Panc1 (cell line): ENCODE measurements at regions not wholly inside any gene's neighbourhood (a gene's known extent, or its start where the extent isn't known, plus 50 kb on each side); places are given as distances from the start of the nearest gene placed in this dataset.

ENCODE experiments used
- ATAC-seq: fragments of 200-7000 bp; cut with Tn5 transposase; 2 replicates; pipeline ENCODE4 v1.9.1; 2020; ENCODE audit warnings: mild to moderate bottlenecking, moderate library complexity
- BruUV-seq: library from RNA; stranded (reverse); fragments of 400-500 nt; replicated peaks from 2 replicates; lab custom pipeline; 2021; lab: Mats Ljungman, UMichigan
- CTCF ChIA-PET: fragments of 300-600 bp; sonication (Branson Sonifier 250); formaldehyde crosslinking; loops from one replicate; lab custom pipeline; 2022; ENCODE audit warnings: antibody characterized with exemption; lab: Charles Lee
- POLR2A ChIA-PET: fragments of 300-600 bp; sonication (Branson Sonifier 250); formaldehyde crosslinking; loops from one replicate; lab custom pipeline; 2022; ENCODE audit warnings: antibody characterized with exemption; lab: Charles Lee
- DNase-seq: peaks from one replicate; pipeline ENCODE4 v3.0.0-alpha.2; 2010; ENCODE audit warnings: low read depth, low spot score
- H3K27ac ChIP-seq: 2 replicates; pipeline ENCODE4 v1.5.1; 2011; ENCODE audit warnings: mild to moderate bottlenecking, low read length, inconsistent platforms
- H3K27me3 ChIP-seq: fragments of 200-500 bp; sonication (Bioruptor generic); 2 replicates; pipeline ENCODE4 v1.6.0; 2014; ENCODE audit warnings: low read length, inconsistent platforms; ENCODE audit not compliant: control insufficient read depth, insufficient read depth
- H3K36me3 ChIP-seq: fragments of 200-500 bp; sonication (Bioruptor generic); 2 replicates; pipeline ENCODE4 v1.5.1; 2014; ENCODE audit warnings: inconsistent platforms, mild to moderate bottlenecking, low read length, moderate library complexity; ENCODE audit not compliant: control insufficient read depth, insufficient read depth
- H3K4me1 ChIP-seq: 2 replicates; pipeline ENCODE4 v1.5.1; 2011; ENCODE audit warnings: inconsistent platforms, mild to moderate bottlenecking, low read length, moderate library complexity; ENCODE audit not compliant: control insufficient read depth, insufficient read depth
- H3K4me3 ChIP-seq, 2 experiments: 2 replicates each; pipeline ENCODE4 v1.5.1; 2011 to 2012; ENCODE audit warnings: low read depth in 2 of 2, low read length in 2 of 2, mild to moderate bottlenecking in 2 of 2, inconsistent platforms in 1 of 2, moderate library complexity in 1 of 2
- H3K9me3 ChIP-seq: fragments of 200-500 bp; sonication (Bioruptor generic); 2 replicates; pipeline ENCODE4 v1.5.1; 2014; ENCODE audit warnings: low read depth, mild to moderate bottlenecking, inconsistent platforms, low read length, moderate library complexity; ENCODE audit not compliant: control insufficient read depth, insufficient read depth
- CTCF ChIP-seq: fragments of 450-650 bp; IDR thresholded peaks from 2 replicates; pipeline ENCODE4 v1.5.1; 2017; ENCODE audit warnings: mild to moderate bottlenecking
- POLR2AphosphoS5 ChIP-seq: IDR thresholded peaks from 2 replicates; pipeline ENCODE4 v1.6.1; 2012; ENCODE audit warnings: mild to moderate bottlenecking, low read depth, low read length, moderate library complexity
- REST ChIP-seq, 2 experiments: IDR thresholded peaks; 2 replicates each; pipeline ENCODE4 v1.6.1; 2011 to 2012; ENCODE audit warnings: low read depth in 2 of 2, control low read depth in 1 of 2, low read length in 1 of 2, mild to moderate bottlenecking in 1 of 2, moderate library complexity in 1 of 2; ENCODE audit not compliant: insufficient read depth in 1 of 2
- SIN3A ChIP-seq: IDR thresholded peaks from 2 replicates; pipeline ENCODE4 v1.6.1; 2012; ENCODE audit warnings: low read depth, mild to moderate bottlenecking, low read length, moderate library complexity, borderline replicate concordance; ENCODE audit not compliant: insufficient read depth
- TCF7L2 ChIP-seq: IDR thresholded peaks from 2 replicates; pipeline ENCODE4 v1.6.1; 2011; ENCODE audit warnings: mild to moderate bottlenecking, low read depth, low read length, inconsistent platforms
- in situ Hi-C: cut with HindIII; loops from 2 replicates; pipeline ENCODE4 v1.10.0; 2016; ENCODE audit warnings: low sequenced_read_pairs, low pct_unique_long_range_greater_than_20kb
- intact Hi-C: fragments of 100-400 bp; cut with micrococcal nuclease; formaldehyde crosslinking; loops from one replicate; pipeline ENCODE4 v1.10.0; 2022; ENCODE audit not compliant: unreplicated experiment

- ChIA-PET POLR2A (no interaction called here), CTCF (no interaction called here)
- no peak for ATAC-seq
- H3K27me3 ChIP-seq: peaks cover 9% of the 10 kb centered on the region; the same call in 1 of the 2 replicates
- in situ Hi-C loops (no loop called here), intact Hi-C loops (no loop called here)
- H3K36me3 ChIP-seq: no peaks in the 10 kb centered on the region
- H3K4me3 ChIP-seq: no peak overlapping the region
- no peaks in the 10 kb centered on the region for H3K9me3 ChIP-seq
- BruUV-seq: no TSS peak
- H3K4me1 ChIP-seq: no peaks in the 10 kb centered on the region
- H3K27ac ChIP-seq: no peak overlapping the region
- no peak for TF ChIP-seq TCF7L2
- TF ChIP-seq CTCF: no peak
- TF ChIP-seq POLR2AphosphoS5: no peak
- no peak for TF ChIP-seq REST (IDR thresholded peaks at IDR 0.05; ENCODE audit: insufficient read depth in 1 of 2, low read depth in 2 of 2, low read length in 1 of 2)
- no peak for TF ChIP-seq SIN3A
- no peak for DNase-seq
Measured at GRCh38 chr11:122317305-122317704, 201.3 kb upstream of the BLID start.

GRCh38 chr11:122313581-122313980, 197.6 kb upstream of the BLID start:
- no TSS peak for BruUV-seq
- no peak for DNase-seq
- ChIA-PET CTCF (no interaction called here), POLR2A (no interaction called here)
- Histone ChIP-seq H3K9me3 (no peaks in the 10 kb centered on the region), H3K27me3 (peaks cover 25% of the 10 kb centered on the region), H3K4me1 (no peaks in the 10 kb centered on the region), H3K36me3 (no peaks in the 10 kb centered on the region), H3K4me3 (no peak overlapping the region), H3K27ac (no peak overlapping the region)
- in situ Hi-C loops: no loop called here
- no peak for TF ChIP-seq CTCF
- TF ChIP-seq REST (IDR thresholded peaks at IDR 0.05; ENCODE audit: insufficient read depth in 1 of 2, low read depth in 2 of 2, low read length in 1 of 2): no peak
- no peak for TF ChIP-seq TCF7L2
- no peak for TF ChIP-seq SIN3A
- no peak for TF ChIP-seq POLR2AphosphoS5
- peak; percentile 51; the same call in 1 of the 2 replicates for ATAC-seq
- intact Hi-C loops: no loop called here
